ENCODE measurements at regions not wholly inside any gene's neighbourhood (a gene's known extent, or its start where the extent isn't known, plus 50 kb on each side); places are given as distances from the start of the nearest gene placed in this dataset.
"Not testable (repeated sequence)": the region's sequence is repeated elsewhere in the genome, so short reads cannot be mapped to it uniquely, and the experiment has no call there.

- no peak for DNase-seq
These were observed 589.9 kb downstream of the MATN1 start for GRCh38 chr1:30133414-30134055.

GRCh38 chr1:30132602-30133286 lies 590.6 kb downstream of the MATN1 start:
- DNase-seq, result no peak

GRCh38 chr1:30130566-30130965 lies 592.8 kb downstream of the MATN1 start:
- DNase-seq, result not testable (repeated sequence)

GRCh38 chr1:30130099-30130498 lies 593.3 kb downstream of the MATN1 start:
- no peak for DNase-seq

GRCh38 chr1:30129421-30130055 lies 593.8 kb downstream of the MATN1 start:
- no peak for DNase-seq

- DNase-seq, result no peak
These were observed 594.4 kb downstream of the MATN1 start for GRCh38 chr1:30129001-30129408.

- no peak for DNase-seq
These were observed 596.5 kb downstream of the MATN1 start for GRCh38 chr1:30126848-30127247.

- no peak for DNase-seq
These were observed 597.6 kb downstream of the MATN1 start for GRCh38 chr1:30125821-30126170.

GRCh38 chr1:30125021-30125820 lies 598.2 kb downstream of the MATN1 start:
- DNase-seq, result no peak

GRCh38 chr1:30123896-30124295 lies 599.5 kb downstream of the MATN1 start:
- DNase-seq, result no peak

- no peak for DNase-seq
These were observed 600.3 kb downstream of the MATN1 start for GRCh38 chr1:30123036-30123435.

- DNase-seq, result no peak
These were observed 603.0 kb downstream of the MATN1 start for GRCh38 chr1:30120245-30121000.

- no peak for DNase-seq
These were observed 605.7 kb downstream of the MATN1 start for GRCh38 chr1:30117685-30118084.

GRCh38 chr1:30111431-30111830 lies 612.0 kb downstream of the MATN1 start:
- no peak for DNase-seq

GRCh38 chr1:30110846-30111245 lies 612.5 kb downstream of the MATN1 start:
- no peak for DNase-seq

GRCh38 chr1:30109853-30110252 lies 613.5 kb downstream of the MATN1 start:
- no peak for DNase-seq

- DNase-seq, result no peak
These were observed 615.2 kb downstream of the MATN1 start for GRCh38 chr1:30108186-30108585.

GRCh38 chr1:30106125-30106524 lies 617.3 kb downstream of the MATN1 start:
- DNase-seq, result no peak

GRCh38 chr1:30104551-30104950 lies 618.8 kb downstream of the MATN1 start:
- DNase-seq, result no peak

GRCh38 chr1:30103708-30104411 lies 619.5 kb downstream of the MATN1 start:
- no peak for DNase-seq

- no peak for DNase-seq
These were observed 620.8 kb downstream of the MATN1 start for GRCh38 chr1:30102605-30103004.
